Mesenchymal stem cell (in vitro differentiated cells and primary cell): ENCODE measurements at regions not wholly inside any gene's neighbourhood (a gene's known extent, or its start where the extent isn't known, plus 50 kb on each side); places are given as distances from the start of the nearest gene placed in this dataset.

Experiments
- DNase-seq: peaks from one replicate; pipeline ENCODE4 v3.0.0-alpha.2; 2013
- H2AFZ ChIP-seq: one replicate; pipeline ENCODE4 v1.6.1; 2013; ENCODE audit warnings: low read depth, mild to moderate bottlenecking, control low read depth, inconsistent platforms, low read length, moderate library complexity
- H2AK5ac ChIP-seq: 2 replicates; pipeline ENCODE4 v1.6.1; 2013; ENCODE audit warnings: low read length, moderate library complexity, mild to moderate bottlenecking, inconsistent platforms; ENCODE audit not compliant: severe bottlenecking
- H2BK120ac ChIP-seq: one replicate; pipeline ENCODE4 v1.6.1; 2013; ENCODE audit warnings: low read depth, mild to moderate bottlenecking, inconsistent platforms, low read length, moderate library complexity
- H2BK12ac ChIP-seq, 2 experiments: one replicate each; pipeline ENCODE4 v1.6.1; 2013; ENCODE audit warnings: inconsistent platforms in 2 of 2, low read length in 2 of 2, mild to moderate bottlenecking in 2 of 2, moderate library complexity in 2 of 2, control low read depth in 1 of 2
- H2BK15ac ChIP-seq: one replicate; pipeline ENCODE4 v1.6.1; 2013; ENCODE audit warnings: mild to moderate bottlenecking, low read depth, inconsistent platforms; ENCODE audit not compliant: poor library complexity, severe bottlenecking
- H2BK5ac ChIP-seq: 2 replicates; pipeline ENCODE4 v1.6.1; 2013; ENCODE audit warnings: low read depth, mild to moderate bottlenecking, low read length, control low read depth, inconsistent platforms; ENCODE audit not compliant: poor library complexity, severe bottlenecking
- H3K14ac ChIP-seq, 2 experiments: one replicate each; pipeline ENCODE4 v1.6.1; 2013; ENCODE audit warnings: inconsistent platforms in 2 of 2, low read length in 2 of 2, control low read depth in 1 of 2, mild to moderate bottlenecking in 1 of 2, moderate library complexity in 1 of 2
- H3K18ac ChIP-seq, 2 experiments: one replicate each; pipeline ENCODE4 v1.6.1; 2013; ENCODE audit warnings: inconsistent platforms in 2 of 2, low read length in 2 of 2, control low read depth in 1 of 2, low read depth in 1 of 2, mild to moderate bottlenecking in 1 of 2
- H3K23ac ChIP-seq, 2 experiments: one replicate each; pipeline ENCODE4 v1.6.1; 2013; ENCODE audit warnings: inconsistent platforms in 2 of 2, low read length in 2 of 2, mild to moderate bottlenecking in 2 of 2, moderate library complexity in 2 of 2, control low read depth in 1 of 2
- H3K27ac ChIP-seq: 2 replicates; pipeline ENCODE4 v1.5.1; 2013; ENCODE audit warnings: mild to moderate bottlenecking, moderate library complexity, low read length, control low read depth, inconsistent platforms; ENCODE audit not compliant: poor library complexity, severe bottlenecking
- H3K27me3 ChIP-seq, 2 experiments: 2 replicates each; pipeline versions ENCODE4 v1.6.1 to v1.7.0; 2013; ENCODE audit warnings: low read length in 2 of 2, mild to moderate bottlenecking in 2 of 2, moderate library complexity in 2 of 2, control low read depth in 1 of 2, inconsistent platforms in 1 of 2; ENCODE audit not compliant: control insufficient read depth in 1 of 2, insufficient read depth in 1 of 2
- H3K36me3 ChIP-seq, 2 experiments: 2 replicates each; pipeline versions ENCODE4 v1.6.1 to v1.7.0; 2013; ENCODE audit warnings: low read length in 2 of 2, control low read depth in 1 of 2, inconsistent platforms in 1 of 2, low read depth in 1 of 2, mild to moderate bottlenecking in 1 of 2; ENCODE audit not compliant: insufficient read depth in 2 of 2, control insufficient read depth in 1 of 2
- H3K4ac ChIP-seq, 2 experiments: one replicate each; pipeline ENCODE4 v1.6.1; 2013; ENCODE audit warnings: inconsistent platforms in 2 of 2, low read length in 2 of 2, mild to moderate bottlenecking in 2 of 2, moderate library complexity in 2 of 2, control low read depth in 1 of 2, low read depth in 1 of 2
- H3K4me1 ChIP-seq: 2 replicates; pipeline ENCODE4 v1.6.1; 2013; ENCODE audit warnings: low read depth, low read length, control low read depth; ENCODE audit not compliant: control insufficient read depth, insufficient read depth
- H3K4me2 ChIP-seq: 2 replicates; pipeline ENCODE4 v1.6.1; 2013; ENCODE audit warnings: low read length, mild to moderate bottlenecking, inconsistent platforms; ENCODE audit not compliant: poor library complexity, severe bottlenecking
- H3K4me3 ChIP-seq, 2 experiments: 2 replicates each; pipeline versions ENCODE4 v1.5.1 to v1.7.0; 2013; ENCODE audit warnings: low read length in 2 of 2, mild to moderate bottlenecking in 2 of 2, control low read depth in 1 of 2, low read depth in 1 of 2; ENCODE audit not compliant: insufficient read depth in 1 of 2
- H3K79me1 ChIP-seq: replicated peaks from 2 replicates; pipeline ENCODE4 v1.6.1; 2013; ENCODE audit warnings: mild to moderate bottlenecking, control low read depth, low read length, inconsistent platforms; ENCODE audit not compliant: poor library complexity, severe bottlenecking
- H3K9ac ChIP-seq: 2 replicates; pipeline ENCODE4 v1.7.0; 2013; ENCODE audit warnings: mild to moderate bottlenecking, low read length, moderate library complexity
- H3K9me3 ChIP-seq: 2 replicates; pipeline ENCODE4 v1.7.0; 2013; ENCODE audit warnings: mild to moderate bottlenecking, low read length; ENCODE audit not compliant: control insufficient read depth
- H4K8ac ChIP-seq: one replicate; pipeline ENCODE4 v1.6.1; 2013; ENCODE audit warnings: inconsistent platforms, mild to moderate bottlenecking, low read length, moderate library complexity
- H4K91ac ChIP-seq: one replicate; pipeline ENCODE4 v1.6.1; 2013; ENCODE audit warnings: mild to moderate bottlenecking, low read length, inconsistent platforms
- WGBS: methylation state at CpG from one replicate; pipeline ENCODE4 v1.1.7; 2013; ENCODE audit warnings: mixed read lengths; 5-methylcytosine and 5-hydroxymethylcytosine counted together

- Histone ChIP-seq H2BK5ac (no peak overlapping the region), H3K9me3 (peaks cover 10% of the 10 kb centered on the region), H2AK5ac (no peak overlapping the region), H3K4me3 (no peak overlapping the region), H3K27ac (no peak overlapping the region), H2BK120ac (no peak overlapping the region), H3K79me1 (no peaks in the 10 kb centered on the region), H3K9ac (no peak overlapping the region), H3K18ac (peak overlapping the region in 1 of 2 experiments; percentile 41), H3K4me1 (no peaks in the 10 kb centered on the region), H2BK12ac (no peak overlapping the region), H3K27me3 (peaks cover 0 to 56% of the 10 kb centered on the region in 2 experiments), H4K8ac (no peak overlapping the region), H4K91ac (no peak overlapping the region), H2BK15ac (no peak overlapping the region), H3K14ac (no peak overlapping the region), H3K4ac (no peak overlapping the region), H2AFZ (no peak overlapping the region), H3K4me2 (no peak overlapping the region), H3K36me3 (no peaks in the 10 kb centered on the region), H3K23ac (no peak overlapping the region)
- 44% methylated on average over 3 of the region's 3 CpGs for WGBS
- DNase-seq, result no peak
Observed at GRCh38 chr16:86156155-86156554, 257.2 kb downstream of the IRF8 start.

GRCh38 chr16:86157616-86158247 is 258.8 kb downstream of the IRF8 start:
- Histone ChIP-seq H4K8ac (peak overlapping the region; percentile 21), H2AK5ac (no peak overlapping the region), H3K27ac (no peak overlapping the region), H3K9me3 (peaks cover 13% of the 10 kb centered on the region), H3K18ac (peak overlapping the region in 1 of 2 experiments; percentile 58), H3K9ac (no peak overlapping the region), H2BK120ac (peak overlapping the region; percentile 57), H3K4ac (peak overlapping the region; percentile 9 to 42), H4K91ac (no peak overlapping the region), H2BK15ac (no peak overlapping the region), H3K14ac (no peak overlapping the region), H3K27me3 (peaks cover 0 to 40% of the 10 kb centered on the region in 2 experiments), H3K4me3 (no peak overlapping the region), H3K36me3 (no peaks in the 10 kb centered on the region), H3K4me1 (no peaks in the 10 kb centered on the region), H3K23ac (no peak overlapping the region), H2AFZ (no peak overlapping the region), H2BK5ac (no peak overlapping the region), H3K4me2 (no peak overlapping the region), H2BK12ac (peak overlapping the region in 1 of 2 experiments; percentile 85), H3K79me1 (no peaks in the 10 kb centered on the region)
- peak; percentile 87 for DNase-seq
- 57% methylated on average over 6 of the region's 6 CpGs for WGBS

GRCh38 chr16:86158688-86159360 is 259.9 kb downstream of the IRF8 start:
- peak overlapping the region; percentile 35 to 47 for H3K4ac ChIP-seq
- H3K14ac ChIP-seq, result no peak overlapping the region
- peak overlapping the region in 1 of 2 experiments; percentile 83 for H2BK12ac ChIP-seq
- H3K27ac ChIP-seq, result no peak overlapping the region
- no peak overlapping the region for H2AK5ac ChIP-seq
- DNase-seq, result peak; percentile 47
- H3K79me1 ChIP-seq, result no peaks in the 10 kb centered on the region
- peak overlapping the region; percentile 57 for H2BK120ac ChIP-seq
- H3K36me3 ChIP-seq, result no peaks in the 10 kb centered on the region
- no peak overlapping the region for H2BK15ac ChIP-seq
- peaks cover 0 to 33% of the 10 kb centered on the region in 2 experiments for H3K27me3 ChIP-seq
- H3K9me3 ChIP-seq, result peaks cover 13% of the 10 kb centered on the region
- H3K23ac ChIP-seq, result no peak overlapping the region
- no peak overlapping the region for H2AFZ ChIP-seq
- H3K18ac ChIP-seq, result peak overlapping the region; percentile 28 to 65
- H4K8ac ChIP-seq, result peak overlapping the region; percentile 47
- no peak overlapping the region for H4K91ac ChIP-seq
- no peak overlapping the region for H3K4me3 ChIP-seq
- 88% methylated on average over 10 of the region's 10 CpGs for WGBS
- no peaks in the 10 kb centered on the region for H3K4me1 ChIP-seq
- H3K4me2 ChIP-seq, result no peak overlapping the region
- H3K9ac ChIP-seq, result no peak overlapping the region
- H2BK5ac ChIP-seq, result no peak overlapping the region

- WGBS, result 72% methylated on average over 2 of the region's 2 CpGs
Observed at GRCh38 chr16:86165479-86165878, 266.5 kb downstream of the IRF8 start.

More at GRCh38 chr16:86165479-86165878, 266.5 kb downstream of the IRF8 start:
- Histone ChIP-seq H3K27me3 (peaks cover 0 to 21% of the 10 kb centered on the region in 2 experiments), H3K27ac (no peak overlapping the region), H3K14ac (no peak overlapping the region), H3K9me3 (peaks cover 40% of the 10 kb centered on the region), H2AFZ (no peak overlapping the region), H3K4me2 (no peak overlapping the region), H3K4ac (no peak overlapping the region), H3K4me1 (no peaks in the 10 kb centered on the region), H3K4me3 (no peak overlapping the region), H3K36me3 (no peaks in the 10 kb centered on the region), H3K18ac (no peak overlapping the region), H2BK12ac (no peak overlapping the region), H2BK120ac (no peak overlapping the region), H4K91ac (no peak overlapping the region), H2BK15ac (no peak overlapping the region), H3K9ac (no peak overlapping the region), H2BK5ac (no peak overlapping the region), H3K79me1 (no peaks in the 10 kb centered on the region), H4K8ac (no peak overlapping the region), H2AK5ac (no peak overlapping the region), H3K23ac (no peak overlapping the region)
- DNase-seq, result no peak
